ENCODE measurements at regions not wholly inside any gene's neighbourhood (a gene's known extent, or its start where the extent isn't known, plus 50 kb on each side); places are given as distances from the start of the nearest gene placed in this dataset.
"Not testable (repeated sequence)": the region's sequence is repeated elsewhere in the genome, so short reads cannot be mapped to it uniquely, and the experiment has no call there.

GRCh38 chr13:44801990-44802389 lies 187.3 kb downstream of the NUFIP1 start:
- no peak for ATAC-seq
- no peak for TF ChIP-seq CTCF (IDR thresholded peaks at IDR 0.05)

GRCh38 chr13:44800626-44801025 lies 188.6 kb downstream of the NUFIP1 start:
- Histone ChIP-seq H3K27ac (no peak overlapping the region), H3K9me3 (no peaks in the 10 kb centered on the region), H3K36me3 (ENCODE audit: insufficient read depth in 1 of 2, low read depth in 1 of 2) (no peaks in the 10 kb centered on the region), H3K27me3 (ENCODE audit: insufficient read depth in 3 of 3, low read length in 2 of 3) (no peaks in the 10 kb centered on the region), H3K4me1 (no peaks in the 10 kb centered on the region), H3K4me3 (no peak overlapping the region)
- DNase-seq (no peak), ATAC-seq (no peak)
- no peak for TF ChIP-seq CTCF (IDR thresholded peaks at IDR 0.05)
- intact Hi-C loops (cut with DNase I), result no loop called here
- 78 to 83% (median 82%) methylated on average over 5 of the region's 5 CpGs for WGBS, 3 donors

More at GRCh38 chr13:44801990-44802389, 187.3 kb downstream of the NUFIP1 start:
- Histone ChIP-seq H3K4me1 (no peaks in the 10 kb centered on the region), H3K27ac (no peak overlapping the region), H3K27me3 (ENCODE audit: insufficient read depth in 3 of 3, low read length in 2 of 3) (no peaks in the 10 kb centered on the region), H3K4me3 (no peak overlapping the region), H3K9me3 (no peaks in the 10 kb centered on the region), H3K36me3 (ENCODE audit: insufficient read depth in 1 of 2, low read depth in 1 of 2) (no peaks in the 10 kb centered on the region)
- intact Hi-C loops (cut with DNase I), result no loop called here
- DNase-seq, result no peak
- 70 to 80% (median 76%) methylated on average over 4 of the region's 4 CpGs for WGBS, 3 donors

DNA sequence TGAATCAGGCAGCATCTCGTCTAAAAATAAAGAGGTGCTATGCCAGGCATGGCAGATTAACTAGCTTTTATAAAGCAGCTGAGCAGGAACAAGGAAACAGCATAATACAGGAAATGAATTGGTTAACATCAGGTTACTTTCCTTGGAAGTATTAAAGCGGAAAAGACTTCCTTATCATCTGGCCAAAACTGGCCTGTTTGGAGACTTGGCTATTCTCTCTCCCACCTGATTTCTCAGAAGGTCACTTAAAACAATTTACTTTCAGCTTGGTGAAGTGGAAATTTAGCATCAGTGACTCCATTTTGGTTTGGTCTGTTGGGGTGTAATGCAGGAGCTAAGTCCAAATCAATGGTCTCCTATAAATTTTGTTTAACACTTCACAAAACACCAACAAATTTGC lies 191.6 kb downstream of the NUFIP1 start:
- H3K27ac ChIP-seq, result no peak overlapping the region
- TF ChIP-seq CTCF (IDR thresholded peaks at IDR 0.05), result no peak
- DNase-seq (no peak), ATAC-seq (no peak)
- intact Hi-C loops (cut with DNase I), result no loop called here
- WGBS, 3 donors, result 59 to 78% (median 62%) methylated on average over 2 of the region's 2 CpGs
- H3K36me3 ChIP-seq (ENCODE audit: insufficient read depth in 1 of 2, low read depth in 1 of 2), result no peaks in the 10 kb centered on the region
- H3K9me3 ChIP-seq, result no peaks in the 10 kb centered on the region
- no peaks in the 10 kb centered on the region for H3K4me1 ChIP-seq
- H3K27me3 ChIP-seq (ENCODE audit: insufficient read depth in 3 of 3, low read length in 2 of 3), result no peaks in the 10 kb centered on the region
- H3K4me3 ChIP-seq, result no peak overlapping the region

DNA sequence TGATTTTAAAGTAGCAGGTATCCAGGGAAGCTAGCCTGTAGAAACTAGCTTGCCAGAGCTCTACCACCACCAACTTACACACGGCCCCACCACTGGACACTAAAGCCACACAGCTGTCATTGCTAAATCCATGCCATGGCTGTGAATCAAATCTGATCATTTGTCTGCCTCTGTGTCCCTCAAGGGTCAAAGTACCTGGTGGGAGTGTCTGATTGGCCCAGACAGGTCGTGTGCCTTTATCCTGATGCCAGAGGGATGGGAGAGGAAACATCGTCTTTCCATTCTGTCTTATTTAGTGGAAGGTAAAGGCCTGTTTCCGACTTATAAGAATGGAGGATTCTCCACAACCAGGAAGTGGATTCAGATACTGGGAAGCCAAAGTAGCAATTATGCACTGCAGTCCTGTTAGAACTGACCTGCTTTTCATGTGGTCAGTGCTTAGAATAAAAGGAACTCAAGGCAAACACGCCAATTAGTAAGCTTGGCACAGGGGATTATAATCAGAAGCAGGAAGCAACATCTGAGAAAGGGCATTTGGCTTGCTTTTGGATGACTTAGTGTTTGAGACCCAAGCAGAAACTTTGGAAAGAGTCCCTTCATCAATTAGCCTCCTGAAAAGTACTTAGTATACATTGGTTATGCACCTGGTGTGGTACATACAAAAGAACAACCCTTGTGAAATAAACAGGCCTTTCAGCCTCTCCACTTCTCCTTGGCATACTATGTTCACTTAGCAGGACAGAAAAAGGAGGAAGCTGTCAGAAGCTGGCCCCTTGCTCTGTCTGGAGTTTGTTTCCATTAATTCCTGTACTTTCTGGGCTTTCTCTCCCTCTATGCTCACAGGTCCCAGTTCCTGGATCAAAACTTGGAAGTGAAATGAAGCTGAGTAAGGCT lies 192.4 kb downstream of the NUFIP1 start:
- no peaks in the 10 kb centered on the region for H3K4me1 ChIP-seq
- H3K36me3 ChIP-seq (ENCODE audit: insufficient read depth in 1 of 2, low read depth in 1 of 2), result no peaks in the 10 kb centered on the region
- WGBS, 3 donors, result 66 to 80% (median 77%) methylated on average over 5 of the region's 5 CpGs
- no peaks in the 10 kb centered on the region for H3K9me3 ChIP-seq
- intact Hi-C loops (cut with DNase I), result no loop called here
- H3K27me3 ChIP-seq (ENCODE audit: insufficient read depth in 3 of 3, low read length in 2 of 3), result no peaks in the 10 kb centered on the region
- no peak for TF ChIP-seq CTCF (IDR thresholded peaks at IDR 0.05)
- H3K27ac ChIP-seq, result no peak overlapping the region
- no peak for DNase-seq
- ATAC-seq, result no peak
- no peak overlapping the region for H3K4me3 ChIP-seq

DNA sequence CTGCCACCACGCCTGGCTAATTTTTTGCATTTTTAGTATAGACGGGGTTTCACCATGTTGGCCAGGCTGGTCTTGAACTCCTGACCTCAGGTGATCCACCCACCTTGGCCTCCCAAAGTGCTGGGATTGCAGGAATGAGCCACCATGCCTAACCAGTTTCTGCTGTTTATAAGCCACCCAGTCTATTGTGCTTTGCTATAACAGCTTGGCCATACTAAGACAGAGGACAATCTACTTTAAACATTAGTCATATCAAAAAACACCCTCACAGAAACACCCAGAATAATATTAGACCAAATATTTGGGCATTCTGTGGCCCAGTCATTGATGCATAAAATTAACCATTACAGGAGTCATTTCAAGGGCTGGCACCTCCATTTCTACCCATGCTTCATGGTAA lies 193.2 kb downstream of the NUFIP1 start:
- H3K27me3 ChIP-seq (ENCODE audit: insufficient read depth in 3 of 3, low read length in 2 of 3); DNase-seq; H3K9me3 ChIP-seq; H3K27ac ChIP-seq; intact Hi-C loops (cut with DNase I); H3K36me3 ChIP-seq (ENCODE audit: insufficient read depth in 1 of 2, low read depth in 1 of 2); H3K4me3 ChIP-seq; ATAC-seq; H3K4me1 ChIP-seq: not testable (repeated sequence)
- 95 to 100% (median 100%) methylated on average over 2 of the region's 2 CpGs for WGBS, 3 donors
